HepG2 (cell line): ENCODE measurements at regions not wholly inside any gene's neighbourhood (a gene's known extent, or its start where the extent isn't known, plus 50 kb on each side); places are given as distances from the start of the nearest gene placed in this dataset.

Experiments used
- ATAC-seq: fragments of 200-7000 bp; cut with Tn5 transposase; 3 replicates; pipeline ENCODE4 v1.9.1; 2020; ENCODE audit warnings: mild to moderate bottlenecking, moderate library complexity
- BruUV-seq: library from RNA; stranded (reverse); fragments of 400-500 nt; replicated peaks from 2 replicates; lab custom pipeline; 2021; lab: Mats Ljungman, UMichigan
- CTCF ChIA-PET: fragments of 300-600 bp; formaldehyde crosslinking; extraction: SDS; loops from one replicate; lab custom pipeline; 2021; ENCODE audit warnings: low total read pairs, inconsistent platforms, low intra/inter-chr PET ratio; lab: Yijun Ruan, JAX
- POLR2A ChIA-PET: fragments of 350-600 bp; sonication (Branson Sonifier 250); formaldehyde crosslinking; loops from one replicate; lab custom pipeline; 2020; ENCODE audit warnings: antibody characterized with exemption, inconsistent platforms; lab: Yijun Ruan, JAX
- DNase-seq: peaks from one replicate; pipeline ENCODE4 v3.0.0-alpha.2; 2015; ENCODE audit warnings: low spot score
- FAIRE-seq: peaks from 3 replicates; lab custom pipeline; 2011; peaks lifted over from hg19 to GRCh38; lab: Jason Lieb, UNC
- H2AFZ ChIP-seq: one replicate; pipeline ENCODE4 v1.6.1; 2011; ENCODE audit warnings: low read length, inconsistent platforms
- H3K27ac ChIP-seq: fragments of 300-600 bp; 3 replicates; pipeline ENCODE4 v1.8.0; 2011; ENCODE audit warnings: mixed run types, mild to moderate bottlenecking, mixed read lengths, low read length, inconsistent platforms; ENCODE audit not compliant: insufficient read depth; ENCODE audit errors: extremely low read length
- H3K27me3 ChIP-seq, 2 experiments: fragments of 200-600 bp in 1 of 2; 2 replicates in 1 of 2; 3 replicates in 1 of 2; pipeline versions ENCODE4 v1.6.0 to v1.8.0; 2011; ENCODE audit warnings: low read length in 2 of 2, mild to moderate bottlenecking in 2 of 2, moderate library complexity in 2 of 2, inconsistent platforms in 1 of 2; ENCODE audit not compliant: insufficient read depth in 2 of 2, control insufficient read depth in 1 of 2
- H3K36me3 ChIP-seq, 2 experiments: fragments of 200-600 bp in 1 of 2; replicated peaks in 1 of 2; 2 replicates in 1 of 2; 3 replicates in 1 of 2; pipeline versions ENCODE4 v1.5.1 to v1.8.0; 2011; ENCODE audit warnings: low read length in 2 of 2, inconsistent platforms in 1 of 2; ENCODE audit not compliant: insufficient read depth in 2 of 2, control insufficient read depth in 1 of 2
- H3K4me1 ChIP-seq: 2 replicates; pipeline ENCODE4 v1.5.1; 2012; ENCODE audit warnings: low read length, inconsistent platforms; ENCODE audit not compliant: insufficient read depth
- H3K4me2 ChIP-seq: 2 replicates; pipeline ENCODE4 v1.6.0; 2011; ENCODE audit warnings: low read depth, low read length, inconsistent platforms
- H3K4me3 ChIP-seq, 3 experiments: fragments of 200-600 bp in 1 of 3; sonication (generic), shearing (Covaris generic) in 1 of 3; replicated peaks in 1 of 3; 2 replicates each; pipeline ENCODE4 v1.5.1; 2011 to 2016; ENCODE audit warnings: low read length in 3 of 3, inconsistent platforms in 2 of 3, low read depth in 2 of 3, mild to moderate bottlenecking in 2 of 3, control low read depth in 1 of 3, mixed read lengths in 1 of 3; ENCODE audit not compliant: insufficient read depth in 1 of 3
- H3K79me2 ChIP-seq: one replicate; pipeline ENCODE4 v1.6.1; 2011; ENCODE audit warnings: low read length, inconsistent platforms; ENCODE audit not compliant: insufficient read depth
- H3K9ac ChIP-seq: 2 replicates; pipeline ENCODE4 v1.6.0; 2011; ENCODE audit warnings: mild to moderate bottlenecking, low read depth, low read length, inconsistent platforms; ENCODE audit not compliant: insufficient read depth
- H3K9me3 ChIP-seq: 2 replicates; pipeline ENCODE4 v1.5.1; 2012; ENCODE audit warnings: mild to moderate bottlenecking, low read length
- H4K20me1 ChIP-seq: 2 replicates; pipeline ENCODE4 v1.6.0; 2011; ENCODE audit warnings: inconsistent platforms, mild to moderate bottlenecking, low read length, moderate library complexity; ENCODE audit not compliant: insufficient read depth
- BCL6 ChIP-seq: IDR thresholded peaks from 2 replicates; pipeline ENCODE4 v1.6.1; 2016; ENCODE audit warnings: missing genetic modification reagents, missing compliant biosample characterization
- DZIP1 ChIP-seq: sonication (generic); formaldehyde crosslinking; IDR thresholded peaks from 2 replicates; pipeline ENCODE4 v1.5.0; 2020; ENCODE audit warnings: mild to moderate bottlenecking, missing genetic modification reagents
- EED ChIP-seq: sonication (generic); formaldehyde crosslinking; IDR thresholded peaks from 2 replicates; pipeline ENCODE4 v1.5.0; 2020; ENCODE audit warnings: mild to moderate bottlenecking, missing genetic modification reagents
- KDM3A ChIP-seq: IDR thresholded peaks from 2 replicates; pipeline ENCODE4 v1.6.1; 2018; ENCODE audit warnings: low read depth, missing compliant biosample characterization
- KDM4B ChIP-seq: sonication (generic); formaldehyde crosslinking; IDR thresholded peaks from 2 replicates; pipeline ENCODE4 v1.4.0; 2020; ENCODE audit warnings: missing genetic modification reagents
- NFATC3 ChIP-seq: sonication (generic); formaldehyde crosslinking; IDR thresholded peaks from 2 replicates; pipeline ENCODE4 v1.5.1; 2020; ENCODE audit warnings: mild to moderate bottlenecking, missing genetic modification reagents
- NFKBIZ ChIP-seq: IDR thresholded peaks from 2 replicates; pipeline ENCODE4 v1.6.1; 2018; ENCODE audit warnings: missing genetic modification reagents, missing compliant biosample characterization
- PHF21A ChIP-seq: sonication (generic); formaldehyde crosslinking; IDR thresholded peaks from 2 replicates; pipeline ENCODE4 v1.5.0; 2020; ENCODE audit warnings: mild to moderate bottlenecking, missing genetic modification reagents
- RELA ChIP-seq: sonication (generic); formaldehyde crosslinking; IDR thresholded peaks from 2 replicates; pipeline ENCODE4 v1.4.0; 2020; ENCODE audit warnings: missing genetic modification reagents
- TBX2 ChIP-seq: sonication (generic); formaldehyde crosslinking; IDR thresholded peaks from 2 replicates; pipeline ENCODE4 v1.5.0; 2020; ENCODE audit warnings: missing genetic modification reagents, mild to moderate bottlenecking, borderline replicate concordance
- TRAFD1 ChIP-seq: sonication (generic); formaldehyde crosslinking; IDR thresholded peaks from 2 replicates; pipeline ENCODE4 v1.5.1; 2020; ENCODE audit warnings: missing genetic modification reagents, mild to moderate bottlenecking, borderline replicate concordance
- ZC3H4 ChIP-seq: sonication (generic); formaldehyde crosslinking; IDR thresholded peaks from 2 replicates; pipeline ENCODE4 v1.4.0; 2020; ENCODE audit warnings: missing genetic modification reagents, borderline replicate concordance
- ZKSCAN1 ChIP-seq: fragments of 150-350 bp; IDR thresholded peaks from 2 replicates; pipeline ENCODE4 v1.6.1; 2014; ENCODE audit warnings: low read length
- whole genome bisulfite sequencing: methylation state at CpG from one replicate; pipeline ENCODE4 v1.1.6; 2017; ENCODE audit warnings: low lambda C conversion rate; 5-methylcytosine and 5-hydroxymethylcytosine counted together
- in situ Hi-C: cut with HindIII; loops from 2 replicates; pipeline ENCODE4 v1.10.0; 2017; ENCODE audit warnings: low pct_unique_long_range_greater_than_20kb; ENCODE audit not compliant: extremely low pct_ligation_motif_present
- intact Hi-C: fragments of 100-400 bp; cut with micrococcal nuclease; formaldehyde crosslinking; loops from one replicate; pipeline ENCODE4 v1.10.0; 2022; ENCODE audit not compliant: unreplicated experiment
- TF ChIP-seq, protein P1 (sequence below), 2 experiments: sonication (generic) in 1 of 2; formaldehyde crosslinking in 1 of 2; IDR thresholded peaks; 2 replicates each; pipeline versions ENCODE4 v1.4.0 to v1.6.1; 2016 to 2020; ENCODE audit warnings: borderline replicate concordance in 1 of 2, low read depth in 1 of 2, mild to moderate bottlenecking in 1 of 2, missing genetic modification reagents in 1 of 2
- TF ChIP-seq, protein P2 (sequence below): sonication (generic); formaldehyde crosslinking; IDR thresholded peaks from 2 replicates; pipeline ENCODE4 v1.4.0; 2020; ENCODE audit warnings: missing genetic modification reagents

DNA sequence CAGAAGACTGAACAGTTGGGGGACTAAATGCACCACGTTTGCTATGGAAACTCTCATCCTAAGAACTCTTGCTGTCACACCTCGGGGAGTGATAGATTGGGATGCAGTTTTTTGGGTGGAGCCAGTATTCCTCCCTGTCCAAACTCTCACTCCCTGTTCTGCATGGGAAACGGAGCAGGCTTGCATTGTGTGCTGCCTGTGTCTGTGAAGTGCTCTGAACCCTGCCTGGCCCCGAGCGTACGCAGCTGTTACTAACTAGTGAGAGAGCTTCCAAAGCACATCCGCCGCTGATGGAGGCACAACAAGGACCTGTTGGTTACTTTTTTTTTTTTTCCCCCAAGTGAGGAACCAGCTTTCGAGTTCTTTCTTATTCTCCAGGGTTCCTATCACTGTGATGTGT, 195.5 kb downstream of the ANAPC1 start:
- no peak overlapping the region for H3K9ac ChIP-seq
- H3K9me3 ChIP-seq, result no peaks in the 10 kb centered on the region
- peaks cover 0 to 21% of the 10 kb centered on the region in 2 experiments; a peak in 3 of 5 replicates for H3K27me3 ChIP-seq
- POLR2A ChIA-PET, result no interaction called here
- no peaks in the 10 kb centered on the region for H3K79me2 ChIP-seq
- no peak overlapping the region for H3K4me3 ChIP-seq
- in situ Hi-C loops (loop anchor here (25.0 kb wide), 1 partner anchor 876 kb away; no protein-coding TSS in a partner anchor), intact Hi-C loops (no loop called here)
- H3K36me3 ChIP-seq, result no peaks in the 10 kb centered on the region
- CTCF ChIA-PET, result no interaction called here
- no peak overlapping the region for H3K27ac ChIP-seq
- no peak overlapping the region for H3K4me2 ChIP-seq
- DNase-seq, result no peak
- H3K4me1 ChIP-seq, result no peaks in the 10 kb centered on the region; the same call in 1 of the 2 replicates
- ATAC-seq, result peak; percentile 34; the same call in 2 of the 3 replicates
- H4K20me1 ChIP-seq, result no peaks in the 10 kb centered on the region
- 23% methylated on average over 9 of the region's 9 CpGs for WGBS
- no TSS peak for BruUV-seq
- no peak overlapping the region for H2AFZ ChIP-seq
- FAIRE-seq, result no peak
- TF ChIP-seq PHF21A (CRISPR knock-in tag) (no peak), ZC3H4 (CRISPR knock-in tag) (no peak), TRAFD1 (no peak), KDM4B (no peak), NFATC3 (CRISPR knock-in tag) (no peak), NFKBIZ (CRISPR knock-in tag) (no peak), KDM3A (no peak), EED (CRISPR knock-in tag) (no peak), TBX2 (CRISPR knock-in tag) (no peak), RELA (CRISPR knock-in tag) (no peak), DZIP1 (CRISPR knock-in tag) (no peak), BCL6 (no peak), ZKSCAN1 (no peak)
- TF ChIP-seq, protein P1, sequence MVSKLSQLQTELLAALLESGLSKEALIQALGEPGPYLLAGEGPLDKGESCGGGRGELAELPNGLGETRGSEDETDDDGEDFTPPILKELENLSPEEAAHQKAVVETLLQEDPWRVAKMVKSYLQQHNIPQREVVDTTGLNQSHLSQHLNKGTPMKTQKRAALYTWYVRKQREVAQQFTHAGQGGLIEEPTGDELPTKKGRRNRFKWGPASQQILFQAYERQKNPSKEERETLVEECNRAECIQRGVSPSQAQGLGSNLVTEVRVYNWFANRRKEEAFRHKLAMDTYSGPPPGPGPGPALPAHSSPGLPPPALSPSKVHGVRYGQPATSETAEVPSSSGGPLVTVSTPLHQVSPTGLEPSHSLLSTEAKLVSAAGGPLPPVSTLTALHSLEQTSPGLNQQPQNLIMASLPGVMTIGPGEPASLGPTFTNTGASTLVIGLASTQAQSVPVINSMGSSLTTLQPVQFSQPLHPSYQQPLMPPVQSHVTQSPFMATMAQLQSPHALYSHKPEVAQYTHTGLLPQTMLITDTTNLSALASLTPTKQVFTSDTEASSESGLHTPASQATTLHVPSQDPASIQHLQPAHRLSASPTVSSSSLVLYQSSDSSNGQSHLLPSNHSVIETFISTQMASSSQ (IDR thresholded peaks at IDR 0.05; ENCODE audit: low read depth), result no peak
- TF ChIP-seq, protein P1 (CRISPR knock-in tag; IDR thresholded peaks at IDR 0.05; ENCODE audit: borderline replicate concordance), result no peak
- TF ChIP-seq, protein P2, sequence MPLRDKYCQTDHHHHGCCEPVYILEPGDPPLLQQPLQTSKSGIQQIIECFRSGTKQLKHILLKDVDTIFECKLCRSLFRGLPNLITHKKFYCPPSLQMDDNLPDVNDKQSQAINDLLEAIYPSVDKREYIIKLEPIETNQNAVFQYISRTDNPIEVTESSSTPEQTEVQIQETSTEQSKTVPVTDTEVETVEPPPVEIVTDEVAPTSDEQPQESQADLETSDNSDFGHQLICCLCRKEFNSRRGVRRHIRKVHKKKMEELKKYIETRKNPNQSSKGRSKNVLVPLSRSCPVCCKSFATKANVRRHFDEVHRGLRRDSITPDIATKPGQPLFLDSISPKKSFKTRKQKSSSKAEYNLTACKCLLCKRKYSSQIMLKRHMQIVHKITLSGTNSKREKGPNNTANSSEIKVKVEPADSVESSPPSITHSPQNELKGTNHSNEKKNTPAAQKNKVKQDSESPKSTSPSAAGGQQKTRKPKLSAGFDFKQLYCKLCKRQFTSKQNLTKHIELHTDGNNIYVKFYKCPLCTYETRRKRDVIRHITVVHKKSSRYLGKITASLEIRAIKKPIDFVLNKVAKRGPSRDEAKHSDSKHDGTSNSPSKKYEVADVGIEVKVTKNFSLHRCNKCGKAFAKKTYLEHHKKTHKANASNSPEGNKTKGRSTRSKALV, result no peak
